Fibroblast of skin of left quadriceps (primary cell): ENCODE measurements at regions not wholly inside any gene's neighbourhood (a gene's known extent, or its start where the extent isn't known, plus 50 kb on each side); places are given as distances from the start of the nearest gene placed in this dataset.

ENCODE experiments used
- DNase-seq, 2 experiments: peaks; one replicate each; pipeline ENCODE4 v3.0.0-alpha.2; 2013; ENCODE audit warnings: low read depth in 2 of 2

- no peak for DNase-seq
These were observed 246.7 kb upstream of the AFDN start for GRCh38 chr6:167579806-167580618.

- DNase-seq: no peak
These were observed 246.1 kb upstream of the AFDN start for GRCh38 chr6:167580619-167580911.

- DNase-seq: no peak
These were observed 245.1 kb upstream of the AFDN start for GRCh38 chr6:167581637-167582036.

- DNase-seq: no peak
These were observed 243.3 kb upstream of the AFDN start for GRCh38 chr6:167583412-167583811.

GRCh38 chr6:167588181-167588919 lies 238.4 kb upstream of the AFDN start:
- DNase-seq: no peak

- no peak for DNase-seq
These were observed 237.6 kb upstream of the AFDN start for GRCh38 chr6:167588920-167589614.

- no peak for DNase-seq
These were observed 237.1 kb upstream of the AFDN start for GRCh38 chr6:167589615-167589940.

- no peak for DNase-seq
These were observed 236.5 kb upstream of the AFDN start for GRCh38 chr6:167590193-167590592.
